NCI-H345 treated with DMSO at 0.1 percent for 48 hours (cell line): ENCODE measurements at regions not wholly inside any gene's neighbourhood (a gene's known extent, or its start where the extent isn't known, plus 50 kb on each side); places are given as distances from the start of the nearest gene placed in this dataset.
"Not testable (repeated sequence)": the region's sequence is repeated elsewhere in the genome, so short reads cannot be mapped to it uniquely, and the experiment has no call there.

ENCODE experiments used
- DNase-seq: peaks from one replicate; lab custom pipeline; 2025; ENCODE audit not compliant: unreplicated experiment; lab: John Stamatoyannopoulos, UW

DNA sequence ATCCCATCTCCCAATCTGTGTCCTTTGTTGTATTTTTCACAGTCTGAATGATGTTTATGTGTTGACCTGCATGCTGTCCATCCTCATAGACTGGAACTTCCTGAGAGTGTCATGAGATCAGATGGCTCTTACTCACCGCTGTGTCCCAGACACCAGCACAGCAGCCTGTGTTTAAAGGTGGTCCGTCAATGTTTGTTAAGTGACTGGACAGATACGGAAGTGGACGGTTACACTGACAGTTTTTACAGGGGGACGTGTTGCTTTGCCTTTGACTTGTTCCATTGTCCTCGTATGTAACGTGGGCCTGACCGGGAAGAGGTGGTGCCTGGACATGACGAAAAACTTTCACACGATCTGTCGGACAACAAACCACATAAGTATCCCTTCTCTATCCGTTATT, 56.7 kb upstream of the SULF2 start:
- DNase-seq: not testable (repeated sequence)

- not testable (repeated sequence) for DNase-seq
These were observed 51.1 kb upstream of the SULF2 start for GRCh38 chr20:47836256-47836817.
